Left ventricle myocardium inferior (tissue), 1 donor: ENCODE measurements at regions not wholly inside any gene's neighbourhood (a gene's known extent, or its start where the extent isn't known, plus 50 kb on each side); places are given as distances from the start of the nearest gene placed in this dataset.

Experiments used
- DNase-seq: peaks from one replicate; pipeline ENCODE4 v3.0.0-alpha.2; 2020
- H3K27ac ChIP-seq: fragments of 200-600 bp; replicated peaks from 2 replicates; pipeline ENCODE4 v1.8.0; 2021
- H3K27me3 ChIP-seq: fragments of 200-600 bp; 2 replicates; pipeline ENCODE4 v1.8.0; 2021; ENCODE audit warnings: low read depth
- H3K36me3 ChIP-seq: fragments of 200-600 bp; 2 replicates; pipeline ENCODE4 v1.8.0; 2021
- H3K4me1 ChIP-seq: fragments of 200-600 bp; 2 replicates; pipeline ENCODE4 v1.8.0; 2021
- H3K4me3 ChIP-seq: fragments of 200-600 bp; 2 replicates; pipeline ENCODE4 v1.8.0; 2021; ENCODE audit warnings: mild to moderate bottlenecking, moderate library complexity
- H3K9me3 ChIP-seq: fragments of 200-600 bp; replicated peaks from 2 replicates; pipeline ENCODE4 v1.8.0; 2021
- intact Hi-C: fragments of 100-400 bp; cut with micrococcal nuclease; formaldehyde crosslinking; loops from one replicate; pipeline ENCODE4 v1.11.0; 2022
- TF ChIP-seq, protein P1 (sequence below): fragments of 200-600 bp; IDR thresholded peaks from 2 replicates; pipeline ENCODE4 v1.8.0; 2021; ENCODE audit warnings: antibody characterized with exemption, mild to moderate bottlenecking, borderline replicate concordance
- donor health status: DM: no; HTN: yes; CAD: no; lungs with severe emphysema.

DNA sequence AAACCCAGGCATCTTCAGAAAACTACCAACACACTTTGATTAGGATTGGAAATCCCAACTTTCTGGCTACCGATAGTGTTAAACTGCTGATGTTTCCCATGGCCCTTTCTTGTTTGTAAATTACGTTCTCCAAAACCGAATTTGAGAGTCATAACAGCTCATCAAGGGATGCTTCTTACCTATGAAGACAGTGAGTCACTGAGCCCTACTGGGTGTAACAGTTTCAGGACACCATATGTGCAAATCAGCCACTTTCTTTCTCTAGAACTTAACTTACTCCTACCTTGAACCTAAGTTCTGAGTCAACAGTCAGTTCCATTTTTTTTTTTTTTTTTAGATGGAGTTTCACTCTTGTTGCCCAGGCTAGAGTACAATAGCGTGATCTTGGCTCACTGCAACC lies 410.1 kb upstream of the TSHZ3 start:
- Histone ChIP-seq H3K4me3 (no peak overlapping the region), H3K27ac (no peak overlapping the region), H3K9me3 (peaks cover 11% of the 10 kb centered on the region), H3K27me3 (peaks cover 29% of the 10 kb centered on the region), H3K36me3 (no peaks in the 10 kb centered on the region), H3K4me1 (no peaks in the 10 kb centered on the region)
- TF ChIP-seq, protein P1, sequence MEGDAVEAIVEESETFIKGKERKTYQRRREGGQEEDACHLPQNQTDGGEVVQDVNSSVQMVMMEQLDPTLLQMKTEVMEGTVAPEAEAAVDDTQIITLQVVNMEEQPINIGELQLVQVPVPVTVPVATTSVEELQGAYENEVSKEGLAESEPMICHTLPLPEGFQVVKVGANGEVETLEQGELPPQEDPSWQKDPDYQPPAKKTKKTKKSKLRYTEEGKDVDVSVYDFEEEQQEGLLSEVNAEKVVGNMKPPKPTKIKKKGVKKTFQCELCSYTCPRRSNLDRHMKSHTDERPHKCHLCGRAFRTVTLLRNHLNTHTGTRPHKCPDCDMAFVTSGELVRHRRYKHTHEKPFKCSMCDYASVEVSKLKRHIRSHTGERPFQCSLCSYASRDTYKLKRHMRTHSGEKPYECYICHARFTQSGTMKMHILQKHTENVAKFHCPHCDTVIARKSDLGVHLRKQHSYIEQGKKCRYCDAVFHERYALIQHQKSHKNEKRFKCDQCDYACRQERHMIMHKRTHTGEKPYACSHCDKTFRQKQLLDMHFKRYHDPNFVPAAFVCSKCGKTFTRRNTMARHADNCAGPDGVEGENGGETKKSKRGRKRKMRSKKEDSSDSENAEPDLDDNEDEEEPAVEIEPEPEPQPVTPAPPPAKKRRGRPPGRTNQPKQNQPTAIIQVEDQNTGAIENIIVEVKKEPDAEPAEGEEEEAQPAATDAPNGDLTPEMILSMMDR = no peak
- no peak for DNase-seq
- intact Hi-C loops = no loop called here

DNA sequence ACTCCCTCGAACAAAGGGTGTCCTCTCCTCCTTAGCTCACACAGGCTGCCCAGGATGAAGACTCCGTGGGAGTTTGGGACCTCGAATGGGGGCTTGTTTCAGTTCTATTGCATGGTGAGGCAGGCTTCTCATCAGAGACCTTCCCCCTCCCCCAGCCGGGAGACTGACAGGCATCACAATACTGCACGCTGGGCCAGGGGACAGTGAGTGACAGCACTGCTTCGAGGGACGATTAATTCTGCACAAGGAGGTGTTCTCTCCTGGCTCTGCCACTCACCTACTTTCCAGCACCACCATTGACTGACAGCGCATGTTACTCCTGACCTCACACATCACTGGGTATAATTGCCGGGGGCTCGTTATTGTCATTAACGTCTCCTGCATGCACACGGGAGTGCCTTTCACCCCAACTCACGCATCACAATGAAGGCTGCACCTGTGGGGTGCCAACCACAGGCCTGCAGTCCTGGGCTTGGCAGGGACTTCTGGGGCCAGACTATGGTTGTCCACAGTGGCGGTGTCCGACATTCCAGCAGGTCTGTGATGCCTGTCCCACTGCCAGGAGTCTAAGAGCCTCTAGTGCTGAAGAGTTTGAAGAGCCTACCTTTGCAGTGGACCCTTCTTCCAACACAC lies 412.2 kb upstream of the TSHZ3 start:
- no peak overlapping the region for H3K4me3 ChIP-seq

DNA sequence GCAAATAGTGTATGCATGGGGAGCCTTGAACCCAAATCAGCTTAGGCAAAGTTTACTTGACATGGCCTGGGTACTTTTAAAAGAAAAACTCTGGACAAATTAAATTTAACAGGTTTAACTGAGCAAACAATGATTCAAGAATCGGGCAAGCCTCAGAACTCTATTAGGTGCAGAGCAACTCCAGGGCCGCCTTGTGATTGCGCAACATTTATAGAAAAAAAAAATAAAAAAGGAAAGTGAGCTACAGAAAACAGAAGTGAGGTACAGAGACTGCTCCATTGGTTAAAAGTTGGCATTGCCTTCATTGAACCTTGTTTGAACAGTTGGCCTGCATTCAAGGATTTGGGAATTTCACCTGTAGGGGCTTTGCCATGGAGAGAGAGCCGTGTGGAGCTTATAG lies 421.0 kb upstream of the TSHZ3 start:
- Histone ChIP-seq H3K9me3 (peaks cover 7% of the 10 kb centered on the region), H3K36me3 (no peaks in the 10 kb centered on the region), H3K4me1 (no peaks in the 10 kb centered on the region), H3K27ac (no peak overlapping the region), H3K4me3 (no peak overlapping the region), H3K27me3 (peaks cover 8% of the 10 kb centered on the region)
- TF ChIP-seq, protein P1 = no peak
- DNase-seq = no peak
- intact Hi-C loops = no loop called here

More for the DNA sequence above, 412.2 kb upstream of the TSHZ3 start:
- no peaks in the 10 kb centered on the region for H3K36me3 ChIP-seq
- TF ChIP-seq, protein P1 = no peak
- H3K4me1 ChIP-seq = no peaks in the 10 kb centered on the region
- DNase-seq = no peak
- H3K27me3 ChIP-seq = peaks cover 23% of the 10 kb centered on the region
- H3K9me3 ChIP-seq = peaks cover 27% of the 10 kb centered on the region
- intact Hi-C loops = no loop called here
- no peak overlapping the region for H3K27ac ChIP-seq

DNA sequence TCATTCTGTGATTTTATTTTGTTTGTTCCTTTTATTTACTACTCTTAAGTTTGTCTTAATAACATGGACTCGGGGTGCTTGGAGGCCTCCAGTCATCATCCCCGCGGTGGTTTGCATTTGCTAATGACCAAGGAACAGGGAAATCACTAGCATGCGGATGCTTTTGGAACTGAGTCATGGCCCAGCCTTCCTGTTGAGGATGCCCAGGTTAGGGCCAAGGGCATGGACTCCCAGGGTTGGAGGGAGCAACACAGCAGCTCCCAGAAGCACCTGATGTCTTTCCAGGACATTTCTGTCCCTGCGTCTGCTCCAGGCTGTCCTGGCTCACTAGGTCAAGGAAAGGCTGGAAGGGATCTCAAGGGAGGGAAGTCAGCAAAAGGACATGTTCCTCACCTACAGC lies 423.7 kb upstream of the TSHZ3 start:
- Histone ChIP-seq H3K36me3 (no peaks in the 10 kb centered on the region), H3K4me3 (no peak overlapping the region), H3K9me3 (no peaks in the 10 kb centered on the region), H3K27ac (no peak overlapping the region), H3K4me1 (no peaks in the 10 kb centered on the region), H3K27me3 (peaks cover 5% of the 10 kb centered on the region)
- TF ChIP-seq, protein P1 = no peak
- intact Hi-C loops = no loop called here
- DNase-seq = no peak

DNA sequence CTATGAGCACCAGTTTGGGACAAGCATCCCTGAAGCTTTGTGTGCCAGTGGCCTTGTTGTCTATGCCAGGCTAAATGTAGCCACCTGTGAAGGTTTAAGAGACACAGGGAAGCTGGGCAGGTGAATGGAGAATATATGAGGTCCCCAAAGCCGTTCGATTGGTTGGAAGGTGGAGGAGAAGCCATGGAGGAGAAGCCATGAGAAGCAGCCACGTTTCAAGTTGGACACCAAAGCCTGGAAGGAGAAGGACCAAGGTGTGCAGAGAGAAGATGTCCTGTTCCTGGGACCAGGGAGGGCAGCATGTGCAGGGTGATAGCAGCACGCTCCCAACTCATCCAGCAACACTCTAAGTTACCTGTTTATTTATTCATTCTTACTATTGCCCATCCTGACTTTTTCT lies 432.3 kb upstream of the TSHZ3 start:
- Histone ChIP-seq H3K4me1 (no peaks in the 10 kb centered on the region), H3K27ac (no peak overlapping the region), H3K27me3 (peaks cover 9% of the 10 kb centered on the region), H3K36me3 (no peaks in the 10 kb centered on the region), H3K9me3 (no peaks in the 10 kb centered on the region), H3K4me3 (no peak overlapping the region)
- TF ChIP-seq, protein P1 = no peak
- no peak for DNase-seq
- intact Hi-C loops = no loop called here

DNA sequence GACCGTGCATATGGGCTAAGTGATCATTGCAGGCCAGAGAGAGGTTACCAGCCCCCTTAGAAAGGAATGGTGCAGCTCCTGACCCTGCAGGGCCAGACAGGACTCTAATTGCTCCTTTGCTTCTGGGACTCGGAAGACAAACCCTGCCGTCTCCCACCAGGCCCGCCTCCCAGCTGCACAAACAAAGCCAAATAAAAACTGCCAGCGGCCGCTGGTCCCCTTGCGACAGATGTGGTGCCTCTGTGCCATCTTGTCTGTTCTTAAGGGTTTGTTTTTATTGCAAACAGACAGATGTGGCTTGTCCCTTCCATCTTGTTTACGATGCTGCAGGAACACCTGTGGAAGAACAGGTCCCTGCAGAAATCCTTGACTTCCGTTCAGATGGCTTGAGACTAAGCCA lies 434.4 kb upstream of the TSHZ3 start:
- intact Hi-C loops = no loop called here
- no peak overlapping the region for H3K27ac ChIP-seq
- TF ChIP-seq, protein P1 = no peak
- H3K36me3 ChIP-seq = no peaks in the 10 kb centered on the region
- no peaks in the 10 kb centered on the region for H3K4me1 ChIP-seq
- H3K4me3 ChIP-seq = no peak overlapping the region
- H3K27me3 ChIP-seq = peaks cover 9% of the 10 kb centered on the region
- H3K9me3 ChIP-seq = no peaks in the 10 kb centered on the region
- no peak for DNase-seq
